Upper lobe of left lung (tissue), 4 donors: ENCODE measurements at regions not wholly inside any gene's neighbourhood (a gene's known extent, or its start where the extent isn't known, plus 50 kb on each side); places are given as distances from the start of the nearest gene placed in this dataset.

Source experiments
- CTCF ChIP-seq, 6 experiments: fragments of 450-650 bp in 4 of 6; fragments of 200-600 bp in 2 of 6; sonication (generic) in 2 of 6; IDR thresholded peaks; one replicate each; pipeline ENCODE4 v1.5.1; 2016 to 2019; ENCODE audit warnings: antibody characterized with exemption in 6 of 6
- EP300 ChIP-seq, 4 donors: sonication (generic); formaldehyde crosslinking; IDR thresholded peaks; one replicate each; pipeline ENCODE4 v1.5.1; 2017; ENCODE audit warnings: antibody characterized with exemption in 4 of 4, control low read depth in 2 of 4
- POLR2A ChIP-seq, 4 donors: fragments of 450-650 bp; IDR thresholded peaks; one replicate each; pipeline ENCODE4 v1.5.1; 2016 to 2017; ENCODE audit warnings: antibody characterized with exemption in 4 of 4, mild to moderate bottlenecking in 2 of 4
- POLR2AphosphoS5 ChIP-seq, 2 donors: sonication (generic); formaldehyde crosslinking; IDR thresholded peaks; one replicate each; pipeline ENCODE4 v1.5.1; 2017; ENCODE audit warnings: antibody characterized with exemption in 2 of 2

- no peak for TF ChIP-seq POLR2AphosphoS5 (IDR thresholded peaks at IDR 0.05)
- TF ChIP-seq CTCF (IDR thresholded peaks at IDR 0.05): no peak
- no peak for TF ChIP-seq POLR2A (IDR thresholded peaks at IDR 0.05)
- TF ChIP-seq EP300 (IDR thresholded peaks at IDR 0.05): no peak
Measured at GRCh38 chr5:121380066-121380465, 471.6 kb upstream of the FTMT start.
